Skin of body (tissue), 1 donor: ENCODE measurements at regions not wholly inside any gene's neighbourhood (a gene's known extent, or its start where the extent isn't known, plus 50 kb on each side); places are given as distances from the start of the nearest gene placed in this dataset.
A peak's percentile ranks its signal among the peaks of the same experiment; 100 is the strongest.
"Not testable (repeated sequence)": the region's sequence is repeated elsewhere in the genome, so short reads cannot be mapped to it uniquely, and the experiment has no call there.

Experiments
- DNase-seq: peaks from one replicate; lab custom pipeline; 2025; lab: John Stamatoyannopoulos, UW

- DNase-seq = not testable (repeated sequence)
These were observed 193.3 kb upstream of the IRS2 start for GRCh38 chr13:109979676-109980075.

GRCh38 chr13:109979228-109979627 is 192.8 kb upstream of the IRS2 start:
- no peak for DNase-seq

GRCh38 chr13:109977212-109977968 is 191.0 kb upstream of the IRS2 start:
- no peak for DNase-seq

- DNase-seq = no peak
These were observed 190.0 kb upstream of the IRS2 start for GRCh38 chr13:109976206-109976997.

- DNase-seq = peak; percentile 79
These were observed 188.0 kb upstream of the IRS2 start for GRCh38 chr13:109974354-109974753.

GRCh38 chr13:109973279-109973678 is 186.9 kb upstream of the IRS2 start:
- no peak for DNase-seq

- DNase-seq = peak; percentile 83
These were observed 185.2 kb upstream of the IRS2 start for GRCh38 chr13:109971456-109972090.

GRCh38 chr13:109971006-109971405 is 184.6 kb upstream of the IRS2 start:
- DNase-seq = peak; percentile 83

- DNase-seq = peak; percentile 89
These were observed 182.6 kb upstream of the IRS2 start for GRCh38 chr13:109968876-109969577.

GRCh38 chr13:109963960-109964563 is 177.7 kb upstream of the IRS2 start:
- DNase-seq = no peak

- DNase-seq = no peak
These were observed 177.0 kb upstream of the IRS2 start for GRCh38 chr13:109963384-109963783.

GRCh38 chr13:109959903-109960302 is 173.5 kb upstream of the IRS2 start:
- no peak for DNase-seq

- no peak for DNase-seq
These were observed 171.5 kb upstream of the IRS2 start for GRCh38 chr13:109957875-109958274.

- peak; percentile 52 for DNase-seq
These were observed 169.2 kb upstream of the IRS2 start for GRCh38 chr13:109955598-109955997.

- DNase-seq = no peak
These were observed 168.1 kb upstream of the IRS2 start for GRCh38 chr13:109954441-109954840.

GRCh38 chr13:109951491-109951890 is 165.1 kb upstream of the IRS2 start:
- no peak for DNase-seq

GRCh38 chr13:109949397-109949796 is 163.0 kb upstream of the IRS2 start:
- no peak for DNase-seq

- DNase-seq = no peak
These were observed 160.6 kb upstream of the IRS2 start for GRCh38 chr13:109947006-109947405.

- DNase-seq = no peak
These were observed 159.0 kb upstream of the IRS2 start for GRCh38 chr13:109945206-109945960.

- peak; percentile 13 for DNase-seq
These were observed 155.6 kb upstream of the IRS2 start for GRCh38 chr13:109941951-109942350.
